ENCODE measurements at regions not wholly inside any gene's neighbourhood (a gene's known extent, or its start where the extent isn't known, plus 50 kb on each side); places are given as distances from the start of the nearest gene placed in this dataset.

GRCh38 chr5:106185661-106186081, 1485.1 kb downstream of the EFNA5 start:
- CTCF ChIA-PET = no interaction called here
- POLR2A ChIA-PET = no interaction called here
- TF ChIP-seq, protein P1, sequence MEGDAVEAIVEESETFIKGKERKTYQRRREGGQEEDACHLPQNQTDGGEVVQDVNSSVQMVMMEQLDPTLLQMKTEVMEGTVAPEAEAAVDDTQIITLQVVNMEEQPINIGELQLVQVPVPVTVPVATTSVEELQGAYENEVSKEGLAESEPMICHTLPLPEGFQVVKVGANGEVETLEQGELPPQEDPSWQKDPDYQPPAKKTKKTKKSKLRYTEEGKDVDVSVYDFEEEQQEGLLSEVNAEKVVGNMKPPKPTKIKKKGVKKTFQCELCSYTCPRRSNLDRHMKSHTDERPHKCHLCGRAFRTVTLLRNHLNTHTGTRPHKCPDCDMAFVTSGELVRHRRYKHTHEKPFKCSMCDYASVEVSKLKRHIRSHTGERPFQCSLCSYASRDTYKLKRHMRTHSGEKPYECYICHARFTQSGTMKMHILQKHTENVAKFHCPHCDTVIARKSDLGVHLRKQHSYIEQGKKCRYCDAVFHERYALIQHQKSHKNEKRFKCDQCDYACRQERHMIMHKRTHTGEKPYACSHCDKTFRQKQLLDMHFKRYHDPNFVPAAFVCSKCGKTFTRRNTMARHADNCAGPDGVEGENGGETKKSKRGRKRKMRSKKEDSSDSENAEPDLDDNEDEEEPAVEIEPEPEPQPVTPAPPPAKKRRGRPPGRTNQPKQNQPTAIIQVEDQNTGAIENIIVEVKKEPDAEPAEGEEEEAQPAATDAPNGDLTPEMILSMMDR (IDR thresholded peaks at IDR 0.05) = no peak
- TF ChIP-seq MEF2A (IDR thresholded peaks at IDR 0.05; ENCODE audit: borderline replicate concordance, low read depth) (no peak), GABPA (IDR thresholded peaks at IDR 0.05; ENCODE audit: low read depth) (no peak)

DNA sequence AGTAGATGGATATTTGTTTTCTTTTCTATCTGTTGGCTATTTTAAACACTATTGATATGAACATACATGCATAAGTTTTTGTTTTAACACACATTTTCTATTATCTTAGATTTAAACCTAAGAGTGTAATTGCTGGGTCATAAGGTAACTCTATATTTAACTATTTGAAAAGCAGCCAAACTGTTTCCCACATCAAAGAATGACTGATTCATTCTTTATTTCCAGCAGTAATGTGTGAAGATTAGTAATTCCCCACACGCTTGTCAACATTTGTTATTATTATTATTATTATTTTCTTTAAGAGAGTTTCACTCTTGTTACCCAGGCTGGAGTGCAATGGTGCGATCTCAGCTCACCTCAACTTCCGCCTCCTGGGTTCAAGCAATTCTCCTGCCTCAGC, 1495.8 kb downstream of the EFNA5 start:
- H4K20me1 ChIP-seq (ENCODE audit: insufficient read depth) = no peaks in the 10 kb centered on the region
- H3K79me2 ChIP-seq (ENCODE audit: insufficient read depth) = no peaks in the 10 kb centered on the region
- no peak overlapping the region for H3K27ac ChIP-seq (ENCODE audit: low read depth in 2 of 2, low read length in 1 of 2)
- H3K9me2 ChIP-seq = no peaks in the 10 kb centered on the region
- H3K9ac ChIP-seq = no peak overlapping the region
- 93% methylated on average over 3 of the region's 3 CpGs for WGBS (ENCODE audit: low lambda C conversion rate)
- no peak overlapping the region for H2AFZ ChIP-seq (ENCODE audit: low read depth)
- DNase-seq = no peak
- H3K9me3 ChIP-seq = peaks cover under 1% of the 10 kb centered on the region; the same call in 1 of the 2 replicates
- H3K27me3 ChIP-seq (ENCODE audit: insufficient read depth) = no peaks in the 10 kb centered on the region
- H3F3A ChIP-seq (replicated peaks; ENCODE audit: insufficient read depth) = no peaks in the 10 kb centered on the region
- TF ChIP-seq NFIC (IDR thresholded peaks at IDR 0.05; ENCODE audit: borderline replicate concordance) = no peak
- no peak for TF ChIP-seq PBX3 (IDR thresholded peaks at IDR 0.05)
- no peak for TF ChIP-seq RCOR1 (IDR thresholded peaks at IDR 0.05; ENCODE audit: low read length)
- no peak for TF ChIP-seq ELF1 (IDR thresholded peaks at IDR 0.05)
- TF ChIP-seq, protein P2, sequence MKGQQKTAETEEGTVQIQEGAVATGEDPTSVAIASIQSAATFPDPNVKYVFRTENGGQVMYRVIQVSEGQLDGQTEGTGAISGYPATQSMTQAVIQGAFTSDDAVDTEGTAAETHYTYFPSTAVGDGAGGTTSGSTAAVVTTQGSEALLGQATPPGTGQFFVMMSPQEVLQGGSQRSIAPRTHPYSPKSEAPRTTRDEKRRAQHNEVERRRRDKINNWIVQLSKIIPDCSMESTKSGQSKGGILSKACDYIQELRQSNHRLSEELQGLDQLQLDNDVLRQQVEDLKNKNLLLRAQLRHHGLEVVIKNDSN (IDR thresholded peaks at IDR 0.05; ENCODE audit: borderline replicate concordance, low read depth) = no peak
- TF ChIP-seq MXI1 (IDR thresholded peaks at IDR 0.05; ENCODE audit: low read depth, low read length) = no peak
- TF ChIP-seq RAD21 (IDR thresholded peaks at IDR 0.05; ENCODE audit: low read length) = no peak
- TF ChIP-seq FOSL2 (IDR thresholded peaks at IDR 0.05; ENCODE audit: borderline replicate concordance, low read depth) = no peak
- TF ChIP-seq SMC3 (IDR thresholded peaks at IDR 0.05; ENCODE audit: low read depth, low read length) = no peak
- no peak for TF ChIP-seq MEF2A (IDR thresholded peaks at IDR 0.05; ENCODE audit: borderline replicate concordance, low read depth)
- TF ChIP-seq MAX (IDR thresholded peaks at IDR 0.05; ENCODE audit: low read depth) = no peak
- no peak for TF ChIP-seq GABPA (IDR thresholded peaks at IDR 0.05; ENCODE audit: low read depth)
- TF ChIP-seq TAF1 (IDR thresholded peaks at IDR 0.05; ENCODE audit: borderline replicate concordance, low read depth, low read length) = no peak
- no peaks in the 10 kb centered on the region for H3K4me1 ChIP-seq (ENCODE audit: control insufficient read depth in 1 of 2, insufficient read depth in 2 of 2, low read depth in 1 of 2, low read length in 1 of 2)
- H3K4me3 ChIP-seq (ENCODE audit: low read depth in 2 of 2, low read length in 1 of 2) = no peak overlapping the region
- ChIA-PET POLR2A (no interaction called here), CTCF (no interaction called here)
- no peak overlapping the region for H3K4me2 ChIP-seq
- no peaks in the 10 kb centered on the region for H3K36me3 ChIP-seq (replicated peaks in 1 of 2; ENCODE audit: control insufficient read depth in 1 of 2, insufficient read depth in 2 of 2, low read length in 1 of 2)

More at GRCh38 chr5:106185661-106186081, 1485.1 kb downstream of the EFNA5 start:
- Histone ChIP-seq H2AFZ (ENCODE audit: low read depth) (no peak overlapping the region), H4K20me1 (ENCODE audit: insufficient read depth) (no peaks in the 10 kb centered on the region), H3K9me2 (no peaks in the 10 kb centered on the region), H3K9ac (no peak overlapping the region), H3K36me3 (replicated peaks in 1 of 2; ENCODE audit: control insufficient read depth in 1 of 2, insufficient read depth in 2 of 2, low read length in 1 of 2) (no peaks in the 10 kb centered on the region), H3K9me3 (no peaks in the 10 kb centered on the region), H3K79me2 (ENCODE audit: insufficient read depth) (no peaks in the 10 kb centered on the region), H3K4me1 (ENCODE audit: control insufficient read depth in 1 of 2, insufficient read depth in 2 of 2, low read depth in 1 of 2, low read length in 1 of 2) (no peaks in the 10 kb centered on the region), H3F3A (replicated peaks; ENCODE audit: insufficient read depth) (no peaks in the 10 kb centered on the region), H3K4me3 (ENCODE audit: low read depth in 2 of 2, low read length in 1 of 2) (no peak overlapping the region), H3K27me3 (ENCODE audit: insufficient read depth) (no peaks in the 10 kb centered on the region), H3K27ac (ENCODE audit: low read depth in 2 of 2, low read length in 1 of 2) (no peak overlapping the region), H3K4me2 (no peak overlapping the region)
- WGBS (ENCODE audit: low lambda C conversion rate) = 81% methylated on average over 3 of the region's 3 CpGs
- no peak for DNase-seq
